Hepatocyte (in vitro differentiated cells): ENCODE measurements at regions not wholly inside any gene's neighbourhood (a gene's known extent, or its start where the extent isn't known, plus 50 kb on each side); places are given as distances from the start of the nearest gene placed in this dataset.

Experiments
- DNase-seq: peaks from one replicate; pipeline ENCODE4 v3.0.0-alpha.2; 2016; ENCODE audit warnings: low spot score
- H2AFZ ChIP-seq: fragments of 200-600 bp; sonication (generic); 2 replicates; pipeline ENCODE4 v1.6.0; 2016; ENCODE audit warnings: antibody characterized with exemption, mild to moderate bottlenecking
- H3K27ac ChIP-seq: fragments of 200-600 bp; sonication (generic); 2 replicates; pipeline ENCODE4 v1.5.1; 2016; ENCODE audit warnings: mild to moderate bottlenecking
- H3K27me3 ChIP-seq: fragments of 200-600 bp; sonication (generic); 2 replicates; pipeline ENCODE4 v1.6.1; 2016
- H3K36me3 ChIP-seq: fragments of 200-600 bp; sonication (generic); replicated peaks from 2 replicates; pipeline ENCODE4 v1.5.1; 2016; ENCODE audit warnings: low read depth; ENCODE audit not compliant: insufficient read depth
- H3K4me1 ChIP-seq: fragments of 200-600 bp; sonication (generic); 2 replicates; pipeline ENCODE4 v1.5.1; 2016; ENCODE audit warnings: mild to moderate bottlenecking, moderate library complexity; ENCODE audit not compliant: insufficient read depth
- H3K4me2 ChIP-seq: fragments of 200-600 bp; sonication (generic); 2 replicates; pipeline ENCODE4 v1.6.0; 2016
- H3K4me3 ChIP-seq: fragments of 200-600 bp; sonication (generic); 2 replicates; pipeline ENCODE4 v1.5.1; 2016; ENCODE audit warnings: mild to moderate bottlenecking
- H3K79me2 ChIP-seq: fragments of 200-600 bp; sonication (generic); 2 replicates; pipeline ENCODE4 v1.6.0; 2017; ENCODE audit warnings: mild to moderate bottlenecking
- H3K9me2 ChIP-seq: fragments of 200-600 bp; sonication (generic); replicated peaks from 2 replicates; pipeline ENCODE4 v1.6.0; 2017; ENCODE audit warnings: mild to moderate bottlenecking; ENCODE audit not compliant: insufficient read depth
- H3K9me3 ChIP-seq: fragments of 200-600 bp; sonication (generic); 2 replicates; pipeline ENCODE4 v1.5.1; 2016; ENCODE audit warnings: low read depth, mild to moderate bottlenecking
- H4K20me1 ChIP-seq: fragments of 200-600 bp; sonication (generic); 2 replicates; pipeline ENCODE4 v1.6.0; 2016; ENCODE audit warnings: mild to moderate bottlenecking; ENCODE audit not compliant: insufficient read depth, poor library complexity, severe bottlenecking
- EZH2 ChIP-seq: fragments of 200-600 bp; sonication (generic); IDR thresholded peaks from 2 replicates; pipeline ENCODE4 v1.6.1; 2016; ENCODE audit warnings: antibody characterized with exemption, mild to moderate bottlenecking, borderline replicate concordance
- EZH2phosphoT487 ChIP-seq: fragments of 200-600 bp; sonication (generic); IDR thresholded peaks from one replicate; pipeline ENCODE4 v1.6.1; 2018; ENCODE audit warnings: antibody characterized with exemption, mild to moderate bottlenecking, low read depth, moderate library complexity; ENCODE audit not compliant: unreplicated experiment, severe bottlenecking
- WGBS: methylation state at CpG from one replicate; pipeline ENCODE4 v1.1.6; 2016; ENCODE audit warnings: low lambda C conversion rate; ENCODE audit errors: missing lambda C conversion rate; 5-methylcytosine and 5-hydroxymethylcytosine counted together
- TF ChIP-seq, protein P1 (sequence below): fragments of 200-600 bp; sonication (generic); IDR thresholded peaks from 2 replicates; pipeline ENCODE4 v1.5.1; 2016; ENCODE audit warnings: antibody characterized with exemption, mild to moderate bottlenecking; ENCODE audit not compliant: poor library complexity

- no peak overlapping the region for H3K4me3 ChIP-seq
- TF ChIP-seq EZH2, result no peak
- no peak for TF ChIP-seq EZH2phosphoT487
- TF ChIP-seq, protein P1, sequence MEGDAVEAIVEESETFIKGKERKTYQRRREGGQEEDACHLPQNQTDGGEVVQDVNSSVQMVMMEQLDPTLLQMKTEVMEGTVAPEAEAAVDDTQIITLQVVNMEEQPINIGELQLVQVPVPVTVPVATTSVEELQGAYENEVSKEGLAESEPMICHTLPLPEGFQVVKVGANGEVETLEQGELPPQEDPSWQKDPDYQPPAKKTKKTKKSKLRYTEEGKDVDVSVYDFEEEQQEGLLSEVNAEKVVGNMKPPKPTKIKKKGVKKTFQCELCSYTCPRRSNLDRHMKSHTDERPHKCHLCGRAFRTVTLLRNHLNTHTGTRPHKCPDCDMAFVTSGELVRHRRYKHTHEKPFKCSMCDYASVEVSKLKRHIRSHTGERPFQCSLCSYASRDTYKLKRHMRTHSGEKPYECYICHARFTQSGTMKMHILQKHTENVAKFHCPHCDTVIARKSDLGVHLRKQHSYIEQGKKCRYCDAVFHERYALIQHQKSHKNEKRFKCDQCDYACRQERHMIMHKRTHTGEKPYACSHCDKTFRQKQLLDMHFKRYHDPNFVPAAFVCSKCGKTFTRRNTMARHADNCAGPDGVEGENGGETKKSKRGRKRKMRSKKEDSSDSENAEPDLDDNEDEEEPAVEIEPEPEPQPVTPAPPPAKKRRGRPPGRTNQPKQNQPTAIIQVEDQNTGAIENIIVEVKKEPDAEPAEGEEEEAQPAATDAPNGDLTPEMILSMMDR, result no peak
- no peak overlapping the region for H3K4me2 ChIP-seq
- WGBS, result 90% methylated on average over 8 of the region's 8 CpGs
- H4K20me1 ChIP-seq, result no peaks in the 10 kb centered on the region
- no peak overlapping the region for H3K27ac ChIP-seq
- no peaks in the 10 kb centered on the region for H3K9me2 ChIP-seq
- no peaks in the 10 kb centered on the region for H3K9me3 ChIP-seq
- H3K79me2 ChIP-seq, result no peaks in the 10 kb centered on the region
- no peaks in the 10 kb centered on the region for H3K36me3 ChIP-seq
- H3K4me1 ChIP-seq, result no peaks in the 10 kb centered on the region
- no peak overlapping the region for H2AFZ ChIP-seq
- DNase-seq, result no peak
- H3K27me3 ChIP-seq, result no peaks in the 10 kb centered on the region
Observed at GRCh38 chr11:45060707-45061106, 85.7 kb upstream of the PRDM11 start.

GRCh38 chr11:45061641-45062040, 84.8 kb upstream of the PRDM11 start:
- Histone ChIP-seq H3K36me3 (no peaks in the 10 kb centered on the region), H3K27ac (no peak overlapping the region), H3K4me2 (no peak overlapping the region), H3K4me3 (no peak overlapping the region), H2AFZ (no peak overlapping the region), H3K9me3 (no peaks in the 10 kb centered on the region), H3K9me2 (no peaks in the 10 kb centered on the region), H3K79me2 (no peaks in the 10 kb centered on the region), H3K27me3 (no peaks in the 10 kb centered on the region), H4K20me1 (no peaks in the 10 kb centered on the region), H3K4me1 (no peaks in the 10 kb centered on the region)
- DNase-seq, result no peak
- 94% methylated on average over 10 of the region's 10 CpGs for WGBS
- no peak for TF ChIP-seq EZH2phosphoT487

DNA sequence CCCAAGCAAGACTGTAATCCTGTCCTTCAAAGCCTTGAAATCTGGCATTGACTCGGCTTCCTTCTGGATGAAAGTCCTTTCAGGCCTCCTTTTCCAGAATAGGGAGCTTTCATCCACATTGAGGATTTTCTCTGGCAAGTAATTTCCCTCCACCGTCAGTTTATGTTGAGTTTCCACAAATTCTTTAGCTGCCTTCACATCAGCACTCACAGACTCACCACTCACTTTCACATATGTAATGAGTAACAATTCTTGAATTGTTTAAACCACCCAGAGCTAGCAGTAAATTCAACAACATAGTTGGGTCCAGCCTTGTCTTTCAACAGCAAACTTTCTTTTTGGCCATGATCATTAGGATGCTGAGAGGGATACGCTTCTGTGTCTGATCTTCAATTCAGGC, 84.3 kb upstream of the PRDM11 start:
- TF ChIP-seq EZH2phosphoT487 (no peak), EZH2 (no peak)
- TF ChIP-seq, protein P1, result no peak
- H3K36me3 ChIP-seq, result no peaks in the 10 kb centered on the region
- H3K79me2 ChIP-seq, result no peaks in the 10 kb centered on the region
- H4K20me1 ChIP-seq, result no peaks in the 10 kb centered on the region
- H3K9me3 ChIP-seq, result no peaks in the 10 kb centered on the region
- H3K4me1 ChIP-seq, result no peaks in the 10 kb centered on the region
- H3K4me3 ChIP-seq, result no peak overlapping the region
- no peaks in the 10 kb centered on the region for H3K9me2 ChIP-seq
- 82% methylated on average over 3 of the region's 3 CpGs for WGBS
- no peak for DNase-seq
- H3K4me2 ChIP-seq, result no peak overlapping the region
- H3K27me3 ChIP-seq, result no peaks in the 10 kb centered on the region
- H3K27ac ChIP-seq, result no peak overlapping the region
- no peak overlapping the region for H2AFZ ChIP-seq

DNA sequence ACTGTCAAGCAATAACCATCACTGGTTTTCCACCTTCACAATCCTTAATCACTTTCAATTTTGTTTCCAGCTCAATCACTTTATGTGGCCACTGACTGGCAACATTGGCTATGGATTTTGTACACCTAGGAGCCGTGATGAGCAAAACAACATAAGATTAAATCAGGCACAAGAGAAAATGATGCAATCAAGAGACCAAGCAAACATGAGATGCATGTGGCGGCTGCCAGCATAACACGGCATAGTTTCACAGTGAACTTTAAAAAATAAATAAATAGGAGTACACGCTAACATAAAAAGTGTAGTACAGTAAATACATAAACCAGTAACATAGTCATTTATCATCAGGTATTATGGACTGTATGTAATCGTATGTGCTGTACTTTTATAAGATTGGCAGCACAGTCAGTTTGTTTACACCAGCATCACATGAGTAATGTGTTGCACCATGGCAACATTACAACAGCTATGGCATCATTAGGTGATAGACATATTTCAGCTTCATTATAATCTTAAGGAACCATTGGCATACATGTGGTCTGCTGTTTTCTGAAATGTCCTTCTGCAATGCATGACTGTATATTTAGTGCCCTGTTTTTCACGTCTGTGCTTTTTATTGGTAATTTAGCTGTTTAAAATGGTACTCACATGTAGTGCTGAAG, 83.3 kb upstream of the PRDM11 start:
- Histone ChIP-seq H3K27ac (no peak overlapping the region), H4K20me1 (no peaks in the 10 kb centered on the region), H3K4me2 (no peak overlapping the region), H2AFZ (no peak overlapping the region), H3K27me3 (no peaks in the 10 kb centered on the region), H3K36me3 (no peaks in the 10 kb centered on the region), H3K4me3 (no peak overlapping the region), H3K4me1 (no peaks in the 10 kb centered on the region), H3K9me3 (no peaks in the 10 kb centered on the region), H3K9me2 (no peaks in the 10 kb centered on the region), H3K79me2 (no peaks in the 10 kb centered on the region)
- TF ChIP-seq, protein P1, result no peak
- TF ChIP-seq EZH2 (no peak), EZH2phosphoT487 (no peak)
- WGBS, result 92% methylated on average over 6 of the region's 6 CpGs
- DNase-seq, result no peak
